ENCODE measurements at regions not wholly inside any gene's neighbourhood (a gene's known extent, or its start where the extent isn't known, plus 50 kb on each side); places are given as distances from the start of the nearest gene placed in this dataset.
"Not testable (repeated sequence)": the region's sequence is repeated elsewhere in the genome, so short reads cannot be mapped to it uniquely, and the experiment has no call there.

DNA sequence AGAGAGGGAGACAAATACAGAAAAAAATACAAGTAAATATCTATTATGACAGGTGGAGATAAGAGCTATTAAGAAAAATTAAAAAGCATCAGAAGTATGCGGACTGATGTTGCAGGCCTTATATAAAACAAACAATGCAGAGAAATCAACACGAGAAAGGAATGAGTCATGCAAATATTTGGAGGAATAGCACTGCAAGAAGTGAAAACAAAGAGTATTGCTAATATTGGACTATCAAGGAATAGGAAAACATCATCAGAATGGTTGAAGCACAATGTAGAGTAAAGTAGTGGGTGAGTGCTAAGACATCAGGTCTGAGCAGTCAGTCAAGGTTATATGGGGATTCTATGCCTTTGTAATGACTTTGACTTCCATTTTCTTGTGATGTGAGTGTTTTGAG lies 657.5 kb upstream of the GJE1 start:
- Histone ChIP-seq H3K9me3 (ENCODE audit: control insufficient read depth, insufficient read depth, low read depth, low read length) (peaks cover 19% of the 10 kb centered on the region), H3K4me1 (ENCODE audit: control insufficient read depth, insufficient read depth, low read length) (peaks cover 17% of the 10 kb centered on the region), H3K4me3 (ENCODE audit: low read depth, low read length) (no peak overlapping the region), H3K27me3 (ENCODE audit: control insufficient read depth, insufficient read depth, low read length) (no peaks in the 10 kb centered on the region), H3K9ac (ENCODE audit: low read length) (no peak overlapping the region), H3K36me3 (ENCODE audit: control insufficient read depth, insufficient read depth, low read length) (no peaks in the 10 kb centered on the region), H3K27ac (ENCODE audit: low read depth, low read length) (no peak overlapping the region)

DNA sequence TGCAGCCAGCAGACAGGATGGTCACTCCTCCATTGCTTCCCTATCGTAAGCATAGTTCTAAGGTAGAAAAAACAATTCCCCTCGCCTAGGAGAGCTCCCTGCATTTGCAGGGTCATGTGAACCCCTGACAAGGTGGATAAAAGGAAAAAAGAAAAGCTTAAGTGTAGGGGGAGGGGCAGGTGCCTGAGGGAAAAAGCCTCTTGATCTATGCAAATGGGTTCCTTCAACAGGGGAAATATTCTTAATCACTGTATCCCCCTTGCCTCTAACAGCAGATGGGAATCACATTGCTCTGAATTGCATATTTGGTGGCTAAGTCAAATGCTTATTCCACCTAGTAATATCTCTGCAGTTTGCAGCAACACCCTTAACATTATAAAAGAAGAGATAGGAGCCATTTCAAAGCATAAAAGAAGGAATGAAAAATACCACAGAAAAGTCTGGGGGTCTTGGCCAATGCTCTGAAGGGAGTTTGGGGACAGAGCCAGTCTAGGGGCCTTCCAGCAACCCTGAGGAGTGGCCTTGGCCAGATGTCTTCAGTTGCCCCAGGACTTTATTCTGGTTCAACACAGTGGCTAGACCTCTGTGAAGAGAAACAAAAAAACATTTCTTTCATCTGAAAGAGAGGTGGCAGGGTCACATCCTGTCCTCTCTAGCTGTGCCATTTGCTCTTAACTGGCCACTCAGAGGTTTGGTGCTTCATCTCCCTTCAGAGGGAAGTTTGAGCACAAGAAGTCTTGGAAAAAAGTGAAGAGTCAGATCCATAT lies 660.4 kb upstream of the GJE1 start:
- Histone ChIP-seq H3K36me3 (ENCODE audit: control insufficient read depth, insufficient read depth, low read length) (no peaks in the 10 kb centered on the region; the same call in 1 of the 2 replicates), H3K9me3 (ENCODE audit: control insufficient read depth, insufficient read depth, low read depth, low read length) (peaks cover 27% of the 10 kb centered on the region), H3K27ac (ENCODE audit: low read depth, low read length) (peak overlapping the region; percentile 56; the same call in 1 of the 2 replicates), H3K4me3 (ENCODE audit: low read depth, low read length) (no peak overlapping the region), H3K27me3 (ENCODE audit: control insufficient read depth, insufficient read depth, low read length) (no peaks in the 10 kb centered on the region), H3K4me1 (ENCODE audit: control insufficient read depth, insufficient read depth, low read length) (peaks cover 18% of the 10 kb centered on the region), H3K9ac (ENCODE audit: low read length) (no peak overlapping the region)

GRCh38 chr6:141470810-141471209 lies 661.9 kb upstream of the GJE1 start:
- Histone ChIP-seq H3K27ac (ENCODE audit: low read depth, low read length) (no peak overlapping the region), H3K4me1 (ENCODE audit: control insufficient read depth, insufficient read depth, low read length) (peaks cover 24% of the 10 kb centered on the region), H3K36me3 (ENCODE audit: control insufficient read depth, insufficient read depth, low read length) (no peaks in the 10 kb centered on the region; the same call in 1 of the 2 replicates), H3K9ac (ENCODE audit: low read length) (no peak overlapping the region), H3K27me3 (ENCODE audit: control insufficient read depth, insufficient read depth, low read length) (no peaks in the 10 kb centered on the region), H3K4me3 (ENCODE audit: low read depth, low read length) (no peak overlapping the region), H3K9me3 (ENCODE audit: control insufficient read depth, insufficient read depth, low read depth, low read length) (peaks cover 32% of the 10 kb centered on the region)

GRCh38 chr6:141467881-141468280 lies 664.8 kb upstream of the GJE1 start:
- no peak overlapping the region for H3K27ac ChIP-seq (ENCODE audit: low read depth, low read length)
- peaks cover 24% of the 10 kb centered on the region for H3K4me1 ChIP-seq (ENCODE audit: control insufficient read depth, insufficient read depth, low read length)
- H3K36me3 ChIP-seq (ENCODE audit: control insufficient read depth, insufficient read depth, low read length) = no peaks in the 10 kb centered on the region; the same call in 1 of the 2 replicates
- peaks cover 26% of the 10 kb centered on the region for H3K9me3 ChIP-seq (ENCODE audit: control insufficient read depth, insufficient read depth, low read depth, low read length)
- H3K9ac ChIP-seq (ENCODE audit: low read length) = no peak overlapping the region
- H3K27me3 ChIP-seq (ENCODE audit: control insufficient read depth, insufficient read depth, low read length) = no peaks in the 10 kb centered on the region
- H3K4me3 ChIP-seq (ENCODE audit: low read depth, low read length) = no peak overlapping the region

GRCh38 chr6:141467041-141467440 lies 665.7 kb upstream of the GJE1 start:
- H3K4me3 ChIP-seq (ENCODE audit: low read depth, low read length) = no peak overlapping the region
- H3K9ac ChIP-seq (ENCODE audit: low read length) = no peak overlapping the region
- peaks cover 31% of the 10 kb centered on the region; the same call in 1 of the 2 replicates for H3K9me3 ChIP-seq (ENCODE audit: control insufficient read depth, insufficient read depth, low read depth, low read length)
- H3K4me1 ChIP-seq (ENCODE audit: control insufficient read depth, insufficient read depth, low read length) = peaks cover 17% of the 10 kb centered on the region
- H3K27me3 ChIP-seq (ENCODE audit: control insufficient read depth, insufficient read depth, low read length) = no peaks in the 10 kb centered on the region
- H3K36me3 ChIP-seq (ENCODE audit: control insufficient read depth, insufficient read depth, low read length) = peaks cover 3% of the 10 kb centered on the region; the same call in 1 of the 2 replicates
- no peak overlapping the region for H3K27ac ChIP-seq (ENCODE audit: low read depth, low read length)

DNA sequence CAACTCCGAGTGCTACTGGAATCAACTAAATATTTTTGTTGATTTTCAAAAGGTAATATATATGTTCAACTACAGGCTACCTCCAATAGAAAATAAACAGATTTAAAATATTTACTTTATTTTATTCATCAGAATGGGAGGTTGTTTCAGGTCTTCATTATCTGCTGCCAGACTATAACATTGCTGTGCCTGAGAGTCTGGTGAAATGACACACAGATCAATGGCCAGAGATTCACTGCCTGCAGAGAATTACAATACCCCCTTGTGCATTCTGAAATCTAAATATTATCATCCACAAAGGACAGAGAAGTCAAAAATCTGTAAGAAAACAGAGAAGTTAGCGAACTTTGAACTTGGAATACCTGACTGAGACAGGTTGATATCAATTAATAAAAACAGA lies 667.8 kb upstream of the GJE1 start:
- H3K9me3 ChIP-seq (ENCODE audit: control insufficient read depth, insufficient read depth, low read depth, low read length) = peaks cover 21% of the 10 kb centered on the region; the same call in 1 of the 2 replicates
- H3K4me3 ChIP-seq (ENCODE audit: low read depth, low read length) = no peak overlapping the region
- H3K36me3 ChIP-seq (ENCODE audit: control insufficient read depth, insufficient read depth, low read length) = peaks cover 3% of the 10 kb centered on the region; the same call in 1 of the 2 replicates
- no peak overlapping the region for H3K9ac ChIP-seq (ENCODE audit: low read length)
- H3K27ac ChIP-seq (ENCODE audit: low read depth, low read length) = no peak overlapping the region
- H3K27me3 ChIP-seq (ENCODE audit: control insufficient read depth, insufficient read depth, low read length) = no peaks in the 10 kb centered on the region
- H3K4me1 ChIP-seq (ENCODE audit: control insufficient read depth, insufficient read depth, low read length) = peaks cover 17% of the 10 kb centered on the region; the same call in 1 of the 2 replicates

DNA sequence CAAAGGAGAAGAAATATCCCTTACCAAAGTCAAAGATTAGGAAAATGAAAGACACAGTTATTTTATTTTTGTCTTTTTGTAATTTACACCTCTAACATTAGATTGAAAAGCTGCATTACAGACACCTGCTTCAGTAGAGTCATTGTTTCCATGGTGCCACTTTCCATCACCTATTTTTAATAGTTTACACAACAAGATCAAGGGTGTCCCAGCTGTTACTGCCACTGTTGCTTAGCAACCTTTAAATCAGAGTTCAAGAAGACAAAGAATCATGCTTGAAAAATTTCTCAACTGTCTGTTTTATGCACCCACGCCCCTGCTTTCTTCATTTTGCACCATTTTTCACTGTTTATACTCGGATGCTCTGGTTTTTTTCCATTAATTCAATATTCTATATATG lies 668.2 kb upstream of the GJE1 start:
- Histone ChIP-seq H3K27me3 (ENCODE audit: control insufficient read depth, insufficient read depth, low read length) (no peaks in the 10 kb centered on the region), H3K4me1 (ENCODE audit: control insufficient read depth, insufficient read depth, low read length) (peaks cover 17% of the 10 kb centered on the region; the same call in 1 of the 2 replicates), H3K27ac (ENCODE audit: low read depth, low read length) (no peak overlapping the region), H3K9me3 (ENCODE audit: control insufficient read depth, insufficient read depth, low read depth, low read length) (peaks cover 18% of the 10 kb centered on the region; the same call in 1 of the 2 replicates), H3K9ac (ENCODE audit: low read length) (no peak overlapping the region), H3K36me3 (ENCODE audit: control insufficient read depth, insufficient read depth, low read length) (peaks cover 3% of the 10 kb centered on the region; the same call in 1 of the 2 replicates), H3K4me3 (ENCODE audit: low read depth, low read length) (no peak overlapping the region)

GRCh38 chr6:141463237-141463977 lies 669.3 kb upstream of the GJE1 start:
- Histone ChIP-seq H3K4me1 (ENCODE audit: control insufficient read depth, insufficient read depth, low read length) (peaks cover 17% of the 10 kb centered on the region; the same call in 1 of the 2 replicates), H3K9ac (ENCODE audit: low read length) (no peak overlapping the region), H3K4me3 (ENCODE audit: low read depth, low read length) (no peak overlapping the region), H3K9me3 (ENCODE audit: control insufficient read depth, insufficient read depth, low read depth, low read length) (peaks cover 14% of the 10 kb centered on the region; the same call in 1 of the 2 replicates), H3K27ac (ENCODE audit: low read depth, low read length) (no peak overlapping the region), H3K36me3 (ENCODE audit: control insufficient read depth, insufficient read depth, low read length) (peaks cover 3% of the 10 kb centered on the region; the same call in 1 of the 2 replicates), H3K27me3 (ENCODE audit: control insufficient read depth, insufficient read depth, low read length) (no peaks in the 10 kb centered on the region)

DNA sequence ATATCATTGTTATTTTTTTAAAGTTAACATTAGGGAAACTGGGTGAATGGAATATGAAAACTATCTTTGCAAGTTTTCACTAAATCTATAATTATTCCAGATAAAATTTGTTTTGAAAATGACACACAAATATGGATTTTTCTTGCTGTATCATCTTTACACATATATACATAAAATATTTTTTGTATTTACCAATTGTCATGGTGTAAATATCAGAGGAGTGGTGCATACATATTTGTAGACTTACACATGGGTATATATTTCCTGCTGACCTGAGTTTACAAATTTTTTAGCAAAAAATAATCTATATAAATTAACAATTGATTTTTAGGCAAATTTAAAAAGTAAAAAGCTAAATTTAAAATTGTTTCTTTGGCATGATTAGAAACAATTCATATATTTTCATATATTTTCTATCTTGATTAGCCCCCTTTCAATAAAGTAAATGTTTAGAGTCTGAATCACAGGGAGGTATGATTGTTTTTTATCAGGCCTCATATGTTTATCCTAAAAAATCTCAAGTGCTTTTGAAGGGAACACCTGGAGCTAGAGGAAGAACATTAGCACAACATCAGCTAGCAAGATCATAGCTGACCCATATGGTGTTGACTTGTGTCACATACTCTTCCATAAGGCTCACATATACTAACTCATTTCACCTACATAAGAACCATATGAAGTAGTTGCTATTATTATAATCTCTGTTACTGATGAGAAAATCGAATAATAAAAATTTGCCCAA lies 671.8 kb upstream of the GJE1 start:
- Histone ChIP-seq H3K4me3 (ENCODE audit: low read depth, low read length) (no peak overlapping the region), H3K4me1 (ENCODE audit: control insufficient read depth, insufficient read depth, low read length) (peaks cover 9% of the 10 kb centered on the region; the same call in 1 of the 2 replicates), H3K9me3 (ENCODE audit: control insufficient read depth, insufficient read depth, low read depth, low read length) (peaks cover 8% of the 10 kb centered on the region; the same call in 1 of the 2 replicates), H3K27me3 (ENCODE audit: control insufficient read depth, insufficient read depth, low read length) (no peaks in the 10 kb centered on the region), H3K9ac (ENCODE audit: low read length) (no peak overlapping the region), H3K36me3 (ENCODE audit: control insufficient read depth, insufficient read depth, low read length) (peaks cover 3% of the 10 kb centered on the region; the same call in 1 of the 2 replicates), H3K27ac (ENCODE audit: low read depth, low read length) (peak overlapping the region; percentile 77)

DNA sequence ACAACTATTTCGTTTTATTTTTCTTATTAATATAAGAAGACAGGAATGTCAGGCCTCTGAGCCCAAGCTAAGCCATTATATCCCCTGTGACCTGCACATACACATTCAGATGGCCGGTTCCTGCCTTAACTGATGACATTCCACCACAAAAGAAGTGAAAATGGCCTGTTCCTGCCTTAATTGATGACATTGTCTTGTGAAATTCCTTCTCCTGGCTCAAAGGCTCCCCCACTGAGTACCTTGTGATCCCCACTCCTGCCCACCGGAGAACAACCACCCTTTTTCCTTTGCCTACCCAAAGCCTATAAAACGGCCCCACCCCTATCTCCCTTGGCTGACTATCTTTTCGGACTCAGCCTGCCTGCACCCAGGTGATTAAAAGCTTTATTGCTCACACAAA lies 672.5 kb upstream of the GJE1 start:
- H3K4me1 ChIP-seq (ENCODE audit: control insufficient read depth, insufficient read depth, low read length); H3K27me3 ChIP-seq (ENCODE audit: control insufficient read depth, insufficient read depth, low read length); H3K4me3 ChIP-seq (ENCODE audit: low read depth, low read length); H3K9ac ChIP-seq (ENCODE audit: low read length); H3K36me3 ChIP-seq (ENCODE audit: control insufficient read depth, insufficient read depth, low read length); H3K9me3 ChIP-seq (ENCODE audit: control insufficient read depth, insufficient read depth, low read depth, low read length): not testable (repeated sequence)
- peak overlapping the region; percentile 77; the same call in 1 of the 2 replicates for H3K27ac ChIP-seq (ENCODE audit: low read depth, low read length)
